ENCODE measurements at regions not wholly inside any gene's neighbourhood (a gene's known extent, or its start where the extent isn't known, plus 50 kb on each side); places are given as distances from the start of the nearest gene placed in this dataset.

DNA sequence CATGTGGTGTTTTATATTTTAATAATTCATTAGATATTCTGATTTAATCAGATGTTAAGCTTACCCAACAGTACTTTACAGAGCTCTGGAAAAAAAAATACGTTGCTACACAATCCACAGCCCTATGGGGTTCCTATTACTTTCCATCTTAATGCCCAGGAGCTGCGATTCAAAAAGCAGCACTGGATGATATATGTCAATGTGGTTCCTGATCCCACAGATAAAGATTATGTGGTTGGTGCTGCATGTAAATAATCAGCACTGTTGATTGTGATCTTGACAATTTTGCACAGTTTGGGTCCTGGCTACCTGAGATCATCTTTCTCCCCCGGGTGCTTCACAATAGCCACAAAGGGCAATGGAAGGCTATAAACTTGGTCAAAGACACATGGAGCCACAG lies 72.7 kb upstream of the DCLK2 start (continued):
- TF ChIP-seq, protein P1, sequence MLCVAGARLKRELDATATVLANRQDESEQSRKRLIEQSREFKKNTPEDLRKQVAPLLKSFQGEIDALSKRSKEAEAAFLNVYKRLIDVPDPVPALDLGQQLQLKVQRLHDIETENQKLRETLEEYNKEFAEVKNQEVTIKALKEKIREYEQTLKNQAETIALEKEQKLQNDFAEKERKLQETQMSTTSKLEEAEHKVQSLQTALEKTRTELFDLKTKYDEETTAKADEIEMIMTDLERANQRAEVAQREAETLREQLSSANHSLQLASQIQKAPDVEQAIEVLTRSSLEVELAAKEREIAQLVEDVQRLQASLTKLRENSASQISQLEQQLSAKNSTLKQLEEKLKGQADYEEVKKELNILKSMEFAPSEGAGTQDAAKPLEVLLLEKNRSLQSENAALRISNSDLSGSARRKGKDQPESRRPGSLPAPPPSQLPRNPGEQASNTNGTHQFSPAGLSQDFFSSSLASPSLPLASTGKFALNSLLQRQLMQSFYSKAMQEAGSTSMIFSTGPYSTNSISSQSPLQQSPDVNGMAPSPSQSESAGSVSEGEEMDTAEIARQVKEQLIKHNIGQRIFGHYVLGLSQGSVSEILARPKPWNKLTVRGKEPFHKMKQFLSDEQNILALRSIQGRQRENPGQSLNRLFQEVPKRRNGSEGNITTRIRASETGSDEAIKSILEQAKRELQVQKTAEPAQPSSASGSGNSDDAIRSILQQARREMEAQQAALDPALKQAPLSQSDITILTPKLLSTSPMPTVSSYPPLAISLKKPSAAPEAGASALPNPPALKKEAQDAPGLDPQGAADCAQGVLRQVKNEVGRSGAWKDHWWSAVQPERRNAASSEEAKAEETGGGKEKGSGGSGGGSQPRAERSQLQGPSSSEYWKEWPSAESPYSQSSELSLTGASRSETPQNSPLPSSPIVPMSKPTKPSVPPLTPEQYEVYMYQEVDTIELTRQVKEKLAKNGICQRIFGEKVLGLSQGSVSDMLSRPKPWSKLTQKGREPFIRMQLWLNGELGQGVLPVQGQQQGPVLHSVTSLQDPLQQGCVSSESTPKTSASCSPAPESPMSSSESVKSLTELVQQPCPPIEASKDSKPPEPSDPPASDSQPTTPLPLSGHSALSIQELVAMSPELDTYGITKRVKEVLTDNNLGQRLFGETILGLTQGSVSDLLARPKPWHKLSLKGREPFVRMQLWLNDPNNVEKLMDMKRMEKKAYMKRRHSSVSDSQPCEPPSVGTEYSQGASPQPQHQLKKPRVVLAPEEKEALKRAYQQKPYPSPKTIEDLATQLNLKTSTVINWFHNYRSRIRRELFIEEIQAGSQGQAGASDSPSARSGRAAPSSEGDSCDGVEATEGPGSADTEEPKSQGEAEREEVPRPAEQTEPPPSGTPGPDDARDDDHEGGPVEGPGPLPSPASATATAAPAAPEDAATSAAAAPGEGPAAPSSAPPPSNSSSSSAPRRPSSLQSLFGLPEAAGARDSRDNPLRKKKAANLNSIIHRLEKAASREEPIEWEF (IDR thresholded peaks at IDR 0.05; ENCODE audit: insufficient replicate concordance, low read depth, low read length): no peak
- TF ChIP-seq NR2F1 (conservative IDR thresholded peaks at IDR 0.05) (no peak), BCLAF1 (IDR thresholded peaks at IDR 0.05) (no peak), SMC3 (IDR thresholded peaks at IDR 0.05; ENCODE audit: borderline replicate concordance, low read length) (no peak), RAD21 (IDR thresholded peaks at IDR 0.05; ENCODE audit: insufficient read depth, low read depth, low read length) (no peak), POLR2AphosphoS5 (IDR thresholded peaks at IDR 0.05; ENCODE audit: low read length) (no peak), IKZF1 (conservative IDR thresholded peaks at IDR 0.05) (no peak), RUNX3 (IDR thresholded peaks at IDR 0.05; ENCODE audit: low read length) (no peak)
- TF ChIP-seq, protein P2, sequence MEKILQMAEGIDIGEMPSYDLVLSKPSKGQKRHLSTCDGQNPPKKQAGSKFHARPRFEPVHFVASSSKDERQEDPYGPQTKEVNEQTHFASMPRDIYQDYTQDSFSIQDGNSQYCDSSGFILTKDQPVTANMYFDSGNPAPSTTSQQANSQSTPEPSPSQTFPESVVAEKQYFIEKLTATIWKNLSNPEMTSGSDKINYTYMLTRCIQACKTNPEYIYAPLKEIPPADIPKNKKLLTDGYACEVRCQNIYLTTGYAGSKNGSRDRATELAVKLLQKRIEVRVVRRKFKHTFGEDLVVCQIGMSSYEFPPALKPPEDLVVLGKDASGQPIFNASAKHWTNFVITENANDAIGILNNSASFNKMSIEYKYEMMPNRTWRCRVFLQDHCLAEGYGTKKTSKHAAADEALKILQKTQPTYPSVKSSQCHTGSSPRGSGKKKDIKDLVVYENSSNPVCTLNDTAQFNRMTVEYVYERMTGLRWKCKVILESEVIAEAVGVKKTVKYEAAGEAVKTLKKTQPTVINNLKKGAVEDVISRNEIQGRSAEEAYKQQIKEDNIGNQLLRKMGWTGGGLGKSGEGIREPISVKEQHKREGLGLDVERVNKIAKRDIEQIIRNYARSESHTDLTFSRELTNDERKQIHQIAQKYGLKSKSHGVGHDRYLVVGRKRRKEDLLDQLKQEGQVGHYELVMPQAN (conservative IDR thresholded peaks at IDR 0.05): no peak

Measured in GM12878 (cell line).